GM12878 (cell line): ENCODE measurements at regions not wholly inside any gene's neighbourhood (a gene's known extent, or its start where the extent isn't known, plus 50 kb on each side); places are given as distances from the start of the nearest gene placed in this dataset.

ENCODE experiments used
- CHD2 ChIP-seq: IDR thresholded peaks from 2 replicates; pipeline ENCODE4 v1.6.1; 2011; ENCODE audit warnings: low read depth, low read length, improper control_type of control experiment, borderline replicate concordance
- CTCF ChIP-seq, 3 experiments: IDR thresholded peaks in 2 of 3; conservative IDR thresholded peaks in 1 of 3; 2 replicates each; pipeline ENCODE4 v1.5.1; 2011; ENCODE audit warnings: low read depth in 3 of 3, low read length in 3 of 3, mild to moderate bottlenecking in 3 of 3, control low read depth in 2 of 3, moderate library complexity in 2 of 3, inconsistent platforms in 1 of 3, mixed read lengths in 1 of 3; ENCODE audit not compliant: control insufficient read depth in 2 of 3, insufficient read depth in 1 of 3; ENCODE audit errors: extremely low read depth in 1 of 3
- EP300 ChIP-seq, 2 experiments: fragments of 150-350 bp in 1 of 2; IDR thresholded peaks; 2 replicates each; pipeline ENCODE4 v1.6.1; 2011 to 2012; ENCODE audit warnings: low read depth in 2 of 2, low read length in 2 of 2, borderline replicate concordance in 1 of 2, improper control_type of control experiment in 1 of 2, inconsistent platforms in 1 of 2; ENCODE audit not compliant: control insufficient read depth in 1 of 2
- ETV6 ChIP-seq, 2 experiments: fragments of 450-650 bp in 1 of 2; IDR thresholded peaks in 1 of 2; conservative IDR thresholded peaks in 1 of 2; 2 replicates each; pipeline ENCODE4 v1.6.1; 2014; ENCODE audit warnings: antibody characterized with exemption in 1 of 2, borderline replicate concordance in 1 of 2, low read depth in 1 of 2, mild to moderate bottlenecking in 1 of 2, moderate library complexity in 1 of 2
- NFYB ChIP-seq: IDR thresholded peaks from 2 replicates; pipeline ENCODE4 v1.6.1; 2011; ENCODE audit warnings: low read depth, mild to moderate bottlenecking, low read length, improper control_type of control experiment, moderate library complexity; ENCODE audit not compliant: insufficient read depth
- NKRF ChIP-seq: fragments of 450-650 bp; conservative IDR thresholded peaks from 2 replicates; pipeline ENCODE4 v1.6.1; 2017; ENCODE audit warnings: mild to moderate bottlenecking, moderate library complexity
- PKNOX1 ChIP-seq: fragments of 450-650 bp; IDR thresholded peaks from 2 replicates; pipeline ENCODE4 v1.6.1; 2016; ENCODE audit warnings: mild to moderate bottlenecking
- SMC3 ChIP-seq: IDR thresholded peaks from 2 replicates; pipeline ENCODE4 v1.6.1; 2011; ENCODE audit warnings: low read length, improper control_type of control experiment, borderline replicate concordance
- USF2 ChIP-seq: IDR thresholded peaks from 2 replicates; pipeline ENCODE4 v1.6.1; 2011; ENCODE audit warnings: low read depth, low read length, improper control_type of control experiment, borderline replicate concordance
- ZBTB11 ChIP-seq: fragments of 450-650 bp; formaldehyde crosslinking; IDR thresholded peaks from 2 replicates; pipeline ENCODE4 v1.5.0; 2022; ENCODE audit warnings: mild to moderate bottlenecking, missing genetic modification characterization
- ZNF274 ChIP-seq: IDR thresholded peaks from one replicate; pipeline ENCODE4 v1.8.0; 2011; ENCODE audit not compliant: insufficient read length, insufficient read depth

GRCh38 chr13:22499919-22500318, 680.9 kb upstream of the SGCG start:
- no peak for TF ChIP-seq CTCF (IDR thresholded peaks at IDR 0.05 in 2 of 3, conservative IDR thresholded peaks at IDR 0.05 in 1 of 3; ENCODE audit: control insufficient read depth in 2 of 3, extremely low read depth in 1 of 3, insufficient read depth in 1 of 3, low read depth in 3 of 3, low read length in 3 of 3)
- no peak for TF ChIP-seq ZNF274
- TF ChIP-seq NKRF = no peak
- no peak for TF ChIP-seq NFYB
- TF ChIP-seq EP300 (IDR thresholded peaks at IDR 0.05; ENCODE audit: borderline replicate concordance in 1 of 2, control insufficient read depth in 1 of 2, low read depth in 2 of 2, low read length in 2 of 2) = no peak
- TF ChIP-seq PKNOX1 = no peak
- TF ChIP-seq ZBTB11 (CRISPR knock-in tag) = no peak
- no peak for TF ChIP-seq USF2
- no peak for TF ChIP-seq ETV6 (conservative IDR thresholded peaks at IDR 0.05 in 1 of 2, IDR thresholded peaks at IDR 0.05 in 1 of 2; ENCODE audit: borderline replicate concordance in 1 of 2, low read depth in 1 of 2)
- TF ChIP-seq SMC3 = no peak
- no peak for TF ChIP-seq CHD2
